GM10248 (cell line): ENCODE measurements at regions not wholly inside any gene's neighbourhood (a gene's known extent, or its start where the extent isn't known, plus 50 kb on each side); places are given as distances from the start of the nearest gene placed in this dataset.

Experiments used
- CTCF ChIA-PET: fragments of 300-600 bp; sonication (Branson Sonifier 250); formaldehyde crosslinking; extraction: SDS; loops from one replicate; lab custom pipeline; 2021; ENCODE audit warnings: antibody characterized with exemption; lab: Yijun Ruan, JAX
- POLR2A ChIA-PET: fragments of 350-650 bp; sonication (Branson Sonifier 250); formaldehyde crosslinking; extraction: SDS; loops from one replicate; lab custom pipeline; 2020; ENCODE audit warnings: antibody characterized with exemption; lab: Yijun Ruan, JAX
- DNase-seq: peaks from one replicate; pipeline ENCODE4 v3.0.0; 2012; ENCODE audit errors: extremely low spot score
- CTCF ChIP-seq: IDR thresholded peaks from 2 replicates; pipeline ENCODE4 v1.5.1; 2012; ENCODE audit warnings: mild to moderate bottlenecking, low read depth; ENCODE audit errors: extremely low read depth, missing control alignments, control extremely low read depth

- ChIA-PET POLR2A (no interaction called here), CTCF (no interaction called here)
- TF ChIP-seq CTCF: no peak
- no peak for DNase-seq
Measured at GRCh38 chr9:13902286-13903066, 411.5 kb downstream of the NFIB start.

- POLR2A ChIA-PET: no interaction called here
- CTCF ChIA-PET: interaction anchor here (2.5 kb wide), 1 partner anchor 10 kb away, joined by 7 read pairs; no protein-coding TSS in a partner anchor
- DNase-seq: no peak
- TF ChIP-seq CTCF: no peak
Measured at GRCh38 chr9:13901176-13901575, 412.8 kb downstream of the NFIB start.

- TF ChIP-seq CTCF: no peak
- no peak for DNase-seq
- ChIA-PET CTCF (interaction anchor here (2.5 kb wide), 1 partner anchor 11 kb away, joined by 7 read pairs; no protein-coding TSS in a partner anchor), POLR2A (no interaction called here)
Measured at GRCh38 chr9:13900449-13900848, 413.5 kb downstream of the NFIB start.

- ChIA-PET CTCF (interaction anchor here (2.5 kb wide), 1 partner anchor 12 kb away, joined by 7 read pairs; no protein-coding TSS in a partner anchor), POLR2A (no interaction called here)
- TF ChIP-seq CTCF: no peak
- no peak for DNase-seq
Measured at GRCh38 chr9:13899924-13900323, 414.0 kb downstream of the NFIB start.

- POLR2A ChIA-PET: no interaction called here
Measured at GRCh38 chr9:13898957-13899356, 415.0 kb downstream of the NFIB start.

More at GRCh38 chr9:13898957-13899356, 415.0 kb downstream of the NFIB start:
- TF ChIP-seq CTCF: no peak
- CTCF ChIA-PET: interaction anchor here (2.5 kb wide), 1 partner anchor 13 kb away, joined by 7 read pairs; no protein-coding TSS in a partner anchor
- no peak for DNase-seq
